OCI-LY7 (cell line): ENCODE measurements at regions not wholly inside any gene's neighbourhood (a gene's known extent, or its start where the extent isn't known, plus 50 kb on each side); places are given as distances from the start of the nearest gene placed in this dataset.

Experiments used
- BruUV-seq: library from RNA; stranded (reverse); fragments of 400-500 nt; replicated peaks from 2 replicates; lab custom pipeline; 2021; lab: Mats Ljungman, UMichigan
- CTCF ChIA-PET: fragments of 300-600 bp; sonication (Branson Sonifier 250); formaldehyde crosslinking; loops from one replicate; lab custom pipeline; 2022; ENCODE audit warnings: antibody characterized with exemption; ENCODE audit not compliant: unreplicated experiment; lab: Charles Lee
- POLR2A ChIA-PET: fragments of 300-600 bp; sonication (Branson Sonifier 250); formaldehyde crosslinking; loops from one replicate; lab custom pipeline; 2022; ENCODE audit warnings: antibody characterized with exemption; lab: Charles Lee
- DNase-seq: peaks from one replicate; pipeline ENCODE4 v3.0.0-alpha.2; 2015; ENCODE audit warnings: low spot score
- H2AFZ ChIP-seq: fragments of 200-600 bp; sonication (generic), shearing (Covaris generic); 2 replicates; pipeline ENCODE4 v1.6.1; 2014; ENCODE audit warnings: mild to moderate bottlenecking, antibody characterized with exemption, low read length, moderate library complexity
- H3K27ac ChIP-seq: fragments of 200-600 bp; sonication (generic); 2 replicates; pipeline ENCODE4 v1.5.1; 2014; ENCODE audit warnings: mixed run types, low read depth, mild to moderate bottlenecking, moderate library complexity, low read length, inconsistent platforms; ENCODE audit not compliant: poor library complexity, severe bottlenecking
- H3K36me3 ChIP-seq: fragments of 200-600 bp; sonication (generic); 2 replicates; pipeline ENCODE4 v1.6.1; 2014; ENCODE audit warnings: mild to moderate bottlenecking, antibody characterized with exemption, low read length, moderate library complexity, mixed read lengths; ENCODE audit not compliant: insufficient read depth
- H3K4me1 ChIP-seq: fragments of 200-600 bp; sonication (generic); 2 replicates; pipeline ENCODE4 v1.5.1; 2014; ENCODE audit warnings: mild to moderate bottlenecking, low read length; ENCODE audit not compliant: insufficient read depth, poor library complexity, severe bottlenecking
- H3K4me2 ChIP-seq: fragments of 200-600 bp; sonication (generic); 2 replicates; pipeline ENCODE4 v1.6.1; 2014; ENCODE audit warnings: mild to moderate bottlenecking, low read length
- H3K4me3 ChIP-seq: fragments of 200-600 bp; sonication (generic); 2 replicates; pipeline ENCODE4 v1.5.1; 2014; ENCODE audit warnings: mild to moderate bottlenecking, low read depth, low read length; ENCODE audit not compliant: poor library complexity, severe bottlenecking
- H3K79me2 ChIP-seq: fragments of 200-600 bp; sonication (generic); 2 replicates; pipeline ENCODE4 v1.6.1; 2016; ENCODE audit warnings: low read depth, mild to moderate bottlenecking, low read length, moderate library complexity, mixed read lengths; ENCODE audit not compliant: insufficient read depth
- H3K9me2 ChIP-seq: fragments of 200-600 bp; sonication (generic); 2 replicates; pipeline ENCODE4 v1.6.1; 2016; ENCODE audit warnings: mild to moderate bottlenecking, low read length, mixed read lengths; ENCODE audit not compliant: insufficient read depth
- H3K9me3 ChIP-seq: fragments of 200-600 bp; sonication (generic); 2 replicates; pipeline ENCODE4 v1.6.1; 2014; ENCODE audit warnings: mild to moderate bottlenecking, mixed run types, low read length, mixed read lengths
- H4K20me1 ChIP-seq: fragments of 200-600 bp; sonication (generic); 2 replicates; pipeline ENCODE4 v1.6.1; 2014; ENCODE audit warnings: mild to moderate bottlenecking, antibody characterized with exemption, low read length, moderate library complexity, mixed read lengths; ENCODE audit not compliant: insufficient read depth
- EZH2phosphoT487 ChIP-seq: fragments of 200-600 bp; sonication (generic); IDR thresholded peaks from 2 replicates; pipeline ENCODE4 v1.6.1; 2018; ENCODE audit warnings: low read depth, borderline replicate concordance, mild to moderate bottlenecking, mixed run types, antibody characterized with exemption, low read length, moderate library complexity, mixed read lengths
- intact Hi-C: fragments of 100-400 bp; cut with micrococcal nuclease; formaldehyde crosslinking; loops from one replicate; pipeline ENCODE4 v1.10.0; 2022; ENCODE audit not compliant: unreplicated experiment
- TF ChIP-seq, protein P1 (sequence below): fragments of 200-600 bp; sonication (generic); conservative IDR thresholded peaks from 2 replicates; pipeline ENCODE4 v1.5.1; 2014; ENCODE audit warnings: mild to moderate bottlenecking, antibody characterized with exemption, low read length, moderate library complexity, mixed read lengths

DNA sequence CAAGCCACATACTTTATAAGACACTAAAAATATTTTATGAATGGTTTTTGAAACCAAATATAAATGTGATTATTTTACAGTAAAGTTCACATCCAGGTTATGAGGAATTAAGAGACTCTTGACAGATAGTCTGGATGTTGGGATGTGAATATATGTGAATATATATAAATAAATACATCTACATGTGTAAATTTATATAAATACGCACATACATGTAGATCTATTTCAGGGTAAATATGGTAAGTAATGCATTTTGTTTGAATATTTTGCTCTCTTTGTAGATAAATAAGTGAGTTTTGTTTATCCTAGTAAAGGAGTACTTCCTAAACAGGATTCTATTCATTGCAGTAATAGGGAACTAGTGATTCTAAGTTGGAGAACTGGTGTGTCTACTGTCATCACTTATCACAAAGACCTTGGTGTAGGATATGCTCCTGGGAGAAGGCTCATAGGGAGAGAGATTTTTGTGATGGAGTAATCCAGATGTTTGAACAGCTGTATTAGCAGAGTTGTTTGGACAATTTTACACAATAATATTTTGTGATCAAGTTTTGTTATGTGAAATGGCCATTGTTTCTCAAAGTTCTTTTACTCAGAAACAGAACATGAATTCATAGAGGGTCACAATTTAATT is 60.2 kb upstream of the NT5C1B start:
- intact Hi-C loops = no loop called here
- Histone ChIP-seq H2AFZ (no peak overlapping the region), H3K9me3 (no peaks in the 10 kb centered on the region), H3K27ac (no peak overlapping the region), H3K4me1 (no peaks in the 10 kb centered on the region), H3K4me3 (no peak overlapping the region), H3K79me2 (no peaks in the 10 kb centered on the region), H3K9me2 (no peaks in the 10 kb centered on the region), H3K4me2 (no peak overlapping the region), H4K20me1 (no peaks in the 10 kb centered on the region), H3K36me3 (no peaks in the 10 kb centered on the region)
- CTCF ChIA-PET = no interaction called here
- no peak for DNase-seq
- TF ChIP-seq, protein P1, sequence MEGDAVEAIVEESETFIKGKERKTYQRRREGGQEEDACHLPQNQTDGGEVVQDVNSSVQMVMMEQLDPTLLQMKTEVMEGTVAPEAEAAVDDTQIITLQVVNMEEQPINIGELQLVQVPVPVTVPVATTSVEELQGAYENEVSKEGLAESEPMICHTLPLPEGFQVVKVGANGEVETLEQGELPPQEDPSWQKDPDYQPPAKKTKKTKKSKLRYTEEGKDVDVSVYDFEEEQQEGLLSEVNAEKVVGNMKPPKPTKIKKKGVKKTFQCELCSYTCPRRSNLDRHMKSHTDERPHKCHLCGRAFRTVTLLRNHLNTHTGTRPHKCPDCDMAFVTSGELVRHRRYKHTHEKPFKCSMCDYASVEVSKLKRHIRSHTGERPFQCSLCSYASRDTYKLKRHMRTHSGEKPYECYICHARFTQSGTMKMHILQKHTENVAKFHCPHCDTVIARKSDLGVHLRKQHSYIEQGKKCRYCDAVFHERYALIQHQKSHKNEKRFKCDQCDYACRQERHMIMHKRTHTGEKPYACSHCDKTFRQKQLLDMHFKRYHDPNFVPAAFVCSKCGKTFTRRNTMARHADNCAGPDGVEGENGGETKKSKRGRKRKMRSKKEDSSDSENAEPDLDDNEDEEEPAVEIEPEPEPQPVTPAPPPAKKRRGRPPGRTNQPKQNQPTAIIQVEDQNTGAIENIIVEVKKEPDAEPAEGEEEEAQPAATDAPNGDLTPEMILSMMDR = no peak
- POLR2A ChIA-PET = no interaction called here
- no TSS peak for BruUV-seq

DNA sequence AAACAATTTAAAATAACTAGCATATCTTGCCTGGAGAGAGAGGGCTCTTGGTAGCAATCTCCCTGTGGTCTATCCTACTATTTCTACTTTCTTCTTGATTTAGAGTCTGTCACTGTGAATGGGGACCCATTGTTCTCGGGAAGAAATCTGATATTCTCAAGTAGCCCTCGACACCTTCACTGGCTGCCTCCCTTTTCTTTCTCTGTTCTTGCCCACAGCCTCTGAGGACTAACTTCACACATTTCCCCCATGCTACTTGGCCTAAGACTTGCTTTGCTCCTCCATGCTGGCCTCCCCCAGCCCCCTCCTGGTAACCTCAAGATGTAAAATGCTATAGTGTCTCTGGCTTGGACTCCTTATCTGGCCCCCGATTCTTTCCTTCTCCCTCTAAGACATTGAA is 58.8 kb upstream of the NT5C1B start:
- TF ChIP-seq, protein P1 = no peak
- no peak for TF ChIP-seq EZH2phosphoT487
- BruUV-seq = no TSS peak
- no peak overlapping the region for H2AFZ ChIP-seq
- no peak overlapping the region for H3K4me2 ChIP-seq
- no peak overlapping the region for H3K4me3 ChIP-seq
- H3K79me2 ChIP-seq = no peaks in the 10 kb centered on the region
- no peak overlapping the region for H3K27ac ChIP-seq
- POLR2A ChIA-PET = no interaction called here
- CTCF ChIA-PET = no interaction called here
- intact Hi-C loops = no loop called here
- H3K4me1 ChIP-seq = no peaks in the 10 kb centered on the region
- no peak for DNase-seq
- no peaks in the 10 kb centered on the region for H3K36me3 ChIP-seq
- H4K20me1 ChIP-seq = no peaks in the 10 kb centered on the region
- H3K9me3 ChIP-seq = no peaks in the 10 kb centered on the region
- H3K9me2 ChIP-seq = no peaks in the 10 kb centered on the region

DNA sequence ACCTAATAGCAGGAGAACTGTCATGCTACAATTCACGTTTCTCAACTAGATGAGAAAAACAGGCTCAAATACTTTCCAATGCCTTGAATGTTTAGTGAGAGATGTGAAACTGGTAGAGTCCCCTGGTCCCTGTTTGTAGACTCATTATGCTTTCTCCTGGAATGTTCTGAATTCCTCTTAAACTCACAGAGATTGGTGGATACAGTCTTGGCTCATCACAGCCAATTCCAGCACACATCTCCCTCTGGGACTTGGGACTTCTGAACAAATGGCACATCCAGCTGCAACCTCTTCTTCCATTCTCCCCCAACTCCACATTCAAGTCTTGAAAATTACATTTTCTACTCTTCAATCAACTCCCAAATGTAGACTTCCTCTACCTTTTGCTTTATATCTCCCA is 58.4 kb upstream of the NT5C1B start:
- no TSS peak for BruUV-seq
- Histone ChIP-seq H3K36me3 (no peaks in the 10 kb centered on the region), H3K9me3 (no peaks in the 10 kb centered on the region), H3K27ac (no peak overlapping the region), H3K4me2 (no peak overlapping the region), H3K4me3 (no peak overlapping the region), H2AFZ (no peak overlapping the region), H3K79me2 (no peaks in the 10 kb centered on the region), H3K9me2 (no peaks in the 10 kb centered on the region), H3K4me1 (no peaks in the 10 kb centered on the region), H4K20me1 (no peaks in the 10 kb centered on the region)
- intact Hi-C loops = no loop called here
- POLR2A ChIA-PET = no interaction called here
- no peak for DNase-seq
- TF ChIP-seq EZH2phosphoT487 = no peak
- TF ChIP-seq, protein P1 = no peak
- CTCF ChIA-PET = no interaction called here
